GM10266 (cell line): ENCODE measurements at regions not wholly inside any gene's neighbourhood (a gene's known extent, or its start where the extent isn't known, plus 50 kb on each side); places are given as distances from the start of the nearest gene placed in this dataset.

Experiments
- DNase-seq: peaks from one replicate; pipeline ENCODE4 v3.0.0; 2012; ENCODE audit errors: extremely low spot score
- TF ChIP-seq, protein P1 (sequence below): IDR thresholded peaks from 2 replicates; pipeline ENCODE4 v1.5.1; 2012; ENCODE audit warnings: mild to moderate bottlenecking, low read depth; ENCODE audit not compliant: control insufficient read depth, insufficient read depth; ENCODE audit errors: missing control alignments

DNA sequence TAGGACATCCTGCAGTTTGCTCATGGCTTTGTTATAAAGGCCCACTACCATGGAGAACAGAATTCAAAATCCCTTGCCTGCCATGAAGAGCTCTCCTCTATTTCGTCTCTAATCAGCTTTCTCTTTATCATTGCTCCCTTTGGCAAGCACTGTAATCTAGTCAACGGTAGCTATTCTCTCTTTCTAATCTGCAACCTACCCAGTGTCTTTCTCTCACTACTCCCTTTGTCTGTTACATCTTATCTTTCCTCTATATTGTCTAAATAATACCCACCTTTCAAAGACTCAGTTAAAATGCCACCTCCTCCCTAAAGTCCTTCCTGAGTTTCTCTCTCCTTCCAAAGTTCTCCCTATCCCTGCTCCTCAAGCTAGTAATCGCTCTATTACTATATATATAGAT lies 108.1 kb downstream of the FZD1 start:
- DNase-seq = no peak
- TF ChIP-seq, protein P1, sequence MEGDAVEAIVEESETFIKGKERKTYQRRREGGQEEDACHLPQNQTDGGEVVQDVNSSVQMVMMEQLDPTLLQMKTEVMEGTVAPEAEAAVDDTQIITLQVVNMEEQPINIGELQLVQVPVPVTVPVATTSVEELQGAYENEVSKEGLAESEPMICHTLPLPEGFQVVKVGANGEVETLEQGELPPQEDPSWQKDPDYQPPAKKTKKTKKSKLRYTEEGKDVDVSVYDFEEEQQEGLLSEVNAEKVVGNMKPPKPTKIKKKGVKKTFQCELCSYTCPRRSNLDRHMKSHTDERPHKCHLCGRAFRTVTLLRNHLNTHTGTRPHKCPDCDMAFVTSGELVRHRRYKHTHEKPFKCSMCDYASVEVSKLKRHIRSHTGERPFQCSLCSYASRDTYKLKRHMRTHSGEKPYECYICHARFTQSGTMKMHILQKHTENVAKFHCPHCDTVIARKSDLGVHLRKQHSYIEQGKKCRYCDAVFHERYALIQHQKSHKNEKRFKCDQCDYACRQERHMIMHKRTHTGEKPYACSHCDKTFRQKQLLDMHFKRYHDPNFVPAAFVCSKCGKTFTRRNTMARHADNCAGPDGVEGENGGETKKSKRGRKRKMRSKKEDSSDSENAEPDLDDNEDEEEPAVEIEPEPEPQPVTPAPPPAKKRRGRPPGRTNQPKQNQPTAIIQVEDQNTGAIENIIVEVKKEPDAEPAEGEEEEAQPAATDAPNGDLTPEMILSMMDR = no peak

DNA sequence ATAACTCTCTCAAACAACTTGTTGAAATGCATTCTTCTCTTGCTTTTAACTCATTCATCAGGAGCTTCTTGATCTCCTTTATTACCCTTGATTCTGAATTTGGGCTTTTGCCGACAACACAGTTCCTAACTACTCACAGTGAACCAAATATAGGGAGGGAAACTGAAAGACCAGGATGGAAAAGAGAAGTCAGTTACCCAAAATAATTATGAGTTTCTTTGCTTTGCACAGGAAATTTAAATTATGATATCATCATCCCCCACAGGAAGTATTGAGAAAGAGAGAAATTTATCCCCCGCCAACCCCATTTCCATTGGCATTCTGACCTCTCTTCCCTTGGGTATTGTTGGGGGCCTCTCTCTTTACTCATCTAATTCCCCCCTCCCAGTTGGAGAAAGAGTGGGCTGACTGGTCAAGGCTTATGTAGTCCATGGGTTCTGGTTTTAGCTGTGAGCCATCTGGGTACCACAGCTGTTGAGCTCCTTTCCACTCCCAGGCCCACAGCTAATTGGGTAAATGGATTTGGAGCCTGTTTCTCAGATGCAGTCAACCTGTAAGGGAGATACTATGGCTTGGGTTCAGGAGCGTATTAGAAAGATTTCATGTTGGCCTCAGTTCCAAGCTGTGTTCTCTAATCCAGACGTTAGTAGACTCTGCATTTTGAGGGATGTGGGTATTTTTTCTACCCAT lies 109.0 kb downstream of the FZD1 start:
- no peak for DNase-seq
- TF ChIP-seq, protein P1 = no peak

DNA sequence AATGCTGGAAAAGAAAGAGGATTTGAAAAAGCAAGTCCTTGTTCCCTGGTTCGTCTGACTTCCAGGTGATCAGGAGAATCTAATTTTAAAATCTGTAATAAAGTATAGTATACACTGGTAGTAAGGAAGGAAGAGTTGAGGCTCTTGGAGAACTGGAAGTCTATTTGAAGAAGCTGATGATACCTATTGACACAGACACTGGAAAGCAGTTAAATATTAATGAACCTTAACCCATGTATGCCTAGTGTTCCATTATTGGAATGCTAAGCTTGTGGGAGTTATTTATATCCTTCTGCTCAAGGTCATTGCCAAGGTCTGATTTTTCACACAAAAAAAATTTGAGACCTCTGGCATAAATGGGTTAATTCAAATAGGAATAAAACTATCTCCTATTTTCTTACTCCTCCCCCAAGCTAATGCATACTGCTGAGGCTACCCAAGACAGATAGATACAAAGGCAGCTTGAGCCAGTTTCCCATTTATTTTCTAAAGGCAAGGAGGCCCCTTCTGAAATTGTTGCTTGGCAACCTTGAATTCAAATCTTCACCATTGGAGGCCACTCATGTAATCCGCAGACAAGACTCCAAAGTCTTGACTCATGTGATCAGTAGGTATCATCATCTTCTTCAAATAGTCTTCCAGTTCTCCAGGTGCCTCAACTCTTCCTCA lies 110.2 kb downstream of the FZD1 start:
- no peak for DNase-seq

GRCh38 chr7:91375378-91375777 lies 111.1 kb downstream of the FZD1 start:
- DNase-seq = no peak
- TF ChIP-seq, protein P1 = no peak

More for the DNA sequence above, 110.2 kb downstream of the FZD1 start:
- TF ChIP-seq, protein P1 = no peak

- DNase-seq = no peak
- TF ChIP-seq, protein P1 = no peak
Measured at GRCh38 chr7:91378131-91378530, 113.9 kb downstream of the FZD1 start.

GRCh38 chr7:91379236-91379635 lies 115.0 kb downstream of the FZD1 start:
- DNase-seq = no peak
- TF ChIP-seq, protein P1 = no peak

DNA sequence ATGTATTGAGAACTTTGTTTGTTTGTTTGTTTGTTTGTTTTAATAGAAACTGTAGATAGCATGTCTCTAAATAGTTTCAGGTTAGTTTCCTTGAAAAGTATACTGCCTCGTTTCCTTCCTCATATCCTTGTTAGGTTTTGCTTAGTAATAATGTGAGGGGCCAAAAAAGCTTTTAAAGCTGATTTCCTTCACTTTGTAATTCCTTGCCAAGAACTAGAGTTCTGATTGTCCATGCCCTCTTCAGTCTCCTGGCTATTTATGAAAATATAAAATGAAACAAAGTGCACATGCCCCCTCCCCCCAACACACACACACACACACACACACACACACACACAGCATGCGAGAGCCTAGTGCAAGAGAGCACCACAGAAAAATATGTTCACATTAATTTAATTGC lies 115.8 kb downstream of the FZD1 start:
- TF ChIP-seq, protein P1 = no peak
- no peak for DNase-seq
